Kidney epithelial cell (primary cell): ENCODE measurements at regions not wholly inside any gene's neighbourhood (a gene's known extent, or its start where the extent isn't known, plus 50 kb on each side); places are given as distances from the start of the nearest gene placed in this dataset.

Experiments
- DNase-seq: peaks from one replicate; pipeline ENCODE4 v3.0.0-alpha.2; 2010; ENCODE audit warnings: low read depth
- H3K27me3 ChIP-seq: 2 replicates; pipeline ENCODE4 v1.6.0; 2011; ENCODE audit warnings: low read length; ENCODE audit not compliant: control insufficient read depth, insufficient read depth
- H3K36me3 ChIP-seq: 2 replicates; pipeline ENCODE4 v1.5.1; 2011; ENCODE audit warnings: low read length; ENCODE audit not compliant: control insufficient read depth, insufficient read depth
- H3K4me3 ChIP-seq: 2 replicates; pipeline ENCODE4 v1.5.1; 2011; ENCODE audit warnings: low read depth, mild to moderate bottlenecking, control low read depth, low read length
- TF ChIP-seq, protein P1 (sequence below): IDR thresholded peaks from 2 replicates; pipeline ENCODE4 v1.5.1; 2011; ENCODE audit warnings: mild to moderate bottlenecking, moderate library complexity, low read length, control low read depth, inconsistent platforms; ENCODE audit not compliant: insufficient read depth, poor library complexity, severe bottlenecking

DNA sequence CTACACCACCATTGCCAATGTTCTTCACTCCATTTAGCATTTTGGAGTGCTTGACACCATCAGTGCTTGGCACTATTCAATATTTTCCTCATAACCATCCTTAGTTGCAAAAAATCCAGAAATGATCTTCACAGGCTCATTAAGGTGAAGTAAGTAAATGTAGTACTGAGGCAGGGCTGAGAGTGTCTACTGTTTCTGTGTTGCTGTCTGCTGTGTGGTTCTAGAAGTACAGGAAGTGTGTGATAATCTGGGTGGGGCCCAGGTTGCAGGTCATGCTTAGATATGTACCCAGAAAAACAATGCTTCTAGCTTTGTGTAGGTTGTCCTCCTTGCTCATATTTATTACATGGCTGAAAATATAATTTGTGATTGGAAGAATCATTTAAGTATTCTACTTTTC lies 411.8 kb upstream of the CCDC179 start:
- TF ChIP-seq, protein P1, sequence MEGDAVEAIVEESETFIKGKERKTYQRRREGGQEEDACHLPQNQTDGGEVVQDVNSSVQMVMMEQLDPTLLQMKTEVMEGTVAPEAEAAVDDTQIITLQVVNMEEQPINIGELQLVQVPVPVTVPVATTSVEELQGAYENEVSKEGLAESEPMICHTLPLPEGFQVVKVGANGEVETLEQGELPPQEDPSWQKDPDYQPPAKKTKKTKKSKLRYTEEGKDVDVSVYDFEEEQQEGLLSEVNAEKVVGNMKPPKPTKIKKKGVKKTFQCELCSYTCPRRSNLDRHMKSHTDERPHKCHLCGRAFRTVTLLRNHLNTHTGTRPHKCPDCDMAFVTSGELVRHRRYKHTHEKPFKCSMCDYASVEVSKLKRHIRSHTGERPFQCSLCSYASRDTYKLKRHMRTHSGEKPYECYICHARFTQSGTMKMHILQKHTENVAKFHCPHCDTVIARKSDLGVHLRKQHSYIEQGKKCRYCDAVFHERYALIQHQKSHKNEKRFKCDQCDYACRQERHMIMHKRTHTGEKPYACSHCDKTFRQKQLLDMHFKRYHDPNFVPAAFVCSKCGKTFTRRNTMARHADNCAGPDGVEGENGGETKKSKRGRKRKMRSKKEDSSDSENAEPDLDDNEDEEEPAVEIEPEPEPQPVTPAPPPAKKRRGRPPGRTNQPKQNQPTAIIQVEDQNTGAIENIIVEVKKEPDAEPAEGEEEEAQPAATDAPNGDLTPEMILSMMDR: no peak
- Histone ChIP-seq H3K27me3 (no peaks in the 10 kb centered on the region), H3K4me3 (no peak overlapping the region), H3K36me3 (no peaks in the 10 kb centered on the region)
- no peak for DNase-seq

DNA sequence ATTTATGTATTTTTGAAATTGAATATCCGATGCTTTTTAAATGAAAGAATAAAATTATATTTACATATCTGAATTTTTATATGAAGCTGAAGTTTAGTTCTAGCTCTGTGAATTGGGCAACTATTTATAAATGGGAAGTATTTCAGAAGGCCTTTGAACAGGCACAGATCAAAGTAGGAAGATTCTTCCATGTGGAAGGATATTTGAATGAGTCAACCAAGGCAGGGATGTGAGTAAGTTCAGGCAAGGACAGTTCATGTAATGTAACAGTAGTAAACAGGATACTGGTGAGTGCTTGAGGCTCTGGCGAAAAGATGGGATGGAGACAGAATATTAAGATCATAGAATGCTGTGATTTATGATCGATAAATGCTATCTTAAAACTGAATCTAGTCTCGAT lies 417.8 kb upstream of the CCDC179 start:
- TF ChIP-seq, protein P1: no peak
- H3K36me3 ChIP-seq: no peaks in the 10 kb centered on the region
- H3K27me3 ChIP-seq: no peaks in the 10 kb centered on the region
- DNase-seq: no peak
- no peak overlapping the region for H3K4me3 ChIP-seq

DNA sequence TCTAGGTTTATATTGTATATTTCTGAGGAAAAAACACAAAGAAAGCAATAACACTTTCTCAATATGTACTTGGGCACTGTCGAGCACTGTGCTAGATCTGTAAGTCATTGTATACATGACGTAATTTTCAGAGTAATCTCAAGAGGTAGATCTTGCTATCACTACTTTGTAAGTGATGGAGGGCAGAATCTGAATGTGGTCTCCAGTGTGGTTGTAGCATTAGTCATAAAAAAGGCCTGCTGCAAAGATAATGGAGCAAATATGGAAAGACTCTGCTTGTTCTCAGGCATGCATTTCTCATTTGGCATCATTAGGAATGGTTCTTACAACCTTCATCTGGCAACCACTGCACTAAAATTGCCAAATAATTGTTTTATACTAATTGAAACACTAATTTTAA lies 419.8 kb upstream of the CCDC179 start:
- no peak for DNase-seq
- no peaks in the 10 kb centered on the region for H3K27me3 ChIP-seq
- no peaks in the 10 kb centered on the region for H3K36me3 ChIP-seq
- TF ChIP-seq, protein P1: no peak
- no peak overlapping the region for H3K4me3 ChIP-seq

DNA sequence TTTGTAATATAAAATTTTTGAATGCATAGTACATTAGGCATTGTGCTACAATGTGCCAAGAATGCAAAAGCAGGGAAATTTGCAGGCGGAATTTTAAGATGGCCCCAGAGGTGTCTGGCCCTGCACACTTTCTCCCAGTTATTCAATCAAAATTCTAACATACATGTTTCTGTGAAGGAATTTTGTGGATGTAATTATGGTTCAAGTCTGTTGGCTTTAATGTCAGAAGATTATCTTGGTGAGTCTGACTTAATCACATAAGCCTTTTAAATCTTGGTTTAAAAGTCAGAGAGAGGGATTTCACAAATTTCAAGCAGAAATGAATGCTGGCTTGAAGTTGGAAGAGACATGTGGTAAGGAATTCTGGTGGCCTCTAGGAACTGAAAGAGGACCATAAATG lies 423.4 kb upstream of the CCDC179 start:
- Histone ChIP-seq H3K36me3 (no peaks in the 10 kb centered on the region), H3K27me3 (no peaks in the 10 kb centered on the region), H3K4me3 (no peak overlapping the region)
- TF ChIP-seq, protein P1: no peak
- DNase-seq: no peak

DNA sequence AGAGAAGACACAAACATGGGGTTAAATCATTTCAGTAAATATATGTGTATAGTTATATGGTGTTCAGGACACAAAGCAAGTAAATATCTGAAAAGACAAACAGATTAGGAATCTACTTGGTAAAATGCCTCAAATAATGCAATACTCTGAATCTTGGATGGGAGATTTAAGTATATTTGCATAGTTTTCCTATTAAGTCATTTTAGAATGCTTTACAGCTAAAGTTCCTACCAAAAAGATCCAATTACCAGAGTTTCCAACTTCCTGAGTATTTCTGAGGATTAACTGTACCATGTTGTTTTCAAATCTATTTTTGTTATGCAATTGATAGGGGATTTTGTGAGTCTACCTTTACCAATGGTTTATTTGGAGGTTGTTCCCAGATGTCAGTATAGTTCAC lies 424.4 kb upstream of the CCDC179 start:
- H3K36me3 ChIP-seq: no peaks in the 10 kb centered on the region
- H3K4me3 ChIP-seq: no peak overlapping the region
- H3K27me3 ChIP-seq: no peaks in the 10 kb centered on the region
- no peak for DNase-seq
- TF ChIP-seq, protein P1: no peak

DNA sequence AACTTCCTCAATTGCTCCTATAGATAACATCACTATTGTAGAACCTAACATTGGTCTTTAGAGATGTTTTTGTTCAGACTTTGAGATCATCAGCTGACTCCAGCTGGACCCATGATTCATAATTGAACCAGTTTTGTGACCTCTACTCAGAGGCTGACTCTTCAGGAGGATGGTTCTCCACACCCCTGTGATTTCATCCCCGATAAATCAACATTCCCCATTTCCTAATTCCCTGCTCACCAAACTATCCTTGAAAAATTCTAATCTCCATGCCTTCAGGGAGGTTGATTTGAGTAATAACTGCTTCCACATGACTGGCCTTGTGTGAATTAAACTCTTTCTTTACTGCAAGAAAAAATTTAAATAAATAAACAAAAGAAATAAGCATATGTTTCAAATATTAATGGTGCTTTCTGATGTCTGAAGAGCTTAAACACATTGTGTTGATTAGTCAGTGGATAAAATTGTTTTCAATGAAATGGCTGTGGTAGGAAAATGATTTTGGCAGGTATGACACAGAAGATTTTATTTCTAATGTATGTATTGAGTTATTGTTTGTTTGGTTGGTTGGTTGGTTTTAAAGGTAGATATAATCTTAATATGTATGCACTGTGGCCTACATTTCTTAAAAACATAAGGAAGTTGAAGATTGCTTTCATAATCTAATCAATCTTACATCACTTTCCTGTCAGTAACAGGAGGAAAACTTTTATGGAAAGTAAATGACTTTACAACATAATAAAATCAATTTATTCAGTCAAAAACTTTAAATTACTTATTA lies 427.9 kb upstream of the CCDC179 start:
- DNase-seq: peak; percentile 38
- no peaks in the 10 kb centered on the region for H3K27me3 ChIP-seq
- no peak overlapping the region for H3K4me3 ChIP-seq
- H3K36me3 ChIP-seq: no peaks in the 10 kb centered on the region
- TF ChIP-seq, protein P1: no peak
